H9 (cell line): ENCODE measurements at regions not wholly inside any gene's neighbourhood (a gene's known extent, or its start where the extent isn't known, plus 50 kb on each side); places are given as distances from the start of the nearest gene placed in this dataset.

Experiments used
- DNase-seq: peaks from one replicate; pipeline ENCODE4 v3.0.0-alpha.2; 2017
- H2AFZ ChIP-seq: one replicate; pipeline ENCODE4 v1.6.1; 2013; ENCODE audit warnings: mild to moderate bottlenecking, low read length, control low read depth, moderate library complexity
- H2AK5ac ChIP-seq: 2 replicates; pipeline ENCODE4 v1.6.1; 2013; ENCODE audit warnings: low read length, control low read depth, mixed read lengths; ENCODE audit not compliant: insufficient read length
- H2BK120ac ChIP-seq: one replicate; pipeline ENCODE4 v1.6.1; 2013; ENCODE audit warnings: low read depth, mild to moderate bottlenecking, low read length, control low read depth, inconsistent platforms; ENCODE audit not compliant: poor library complexity, severe bottlenecking
- H2BK12ac ChIP-seq: 2 replicates; pipeline ENCODE4 v1.6.1; 2013; ENCODE audit warnings: low read length, control low read depth, mixed read lengths, low read depth; ENCODE audit not compliant: insufficient read length
- H2BK15ac ChIP-seq: 2 replicates; pipeline ENCODE4 v1.6.1; 2013; ENCODE audit warnings: low read depth, low read length, control low read depth
- H2BK20ac ChIP-seq: one replicate; pipeline ENCODE4 v1.6.1; 2013; ENCODE audit warnings: low read depth, mild to moderate bottlenecking, low read length, control low read depth, inconsistent platforms; ENCODE audit not compliant: poor library complexity, severe bottlenecking
- H2BK5ac ChIP-seq: 2 replicates; pipeline ENCODE4 v1.6.1; 2013; ENCODE audit warnings: low read length, control low read depth, mixed read lengths; ENCODE audit not compliant: insufficient read length
- H3K14ac ChIP-seq: 2 replicates; pipeline ENCODE4 v1.6.1; 2013; ENCODE audit warnings: low read length, control low read depth; ENCODE audit not compliant: insufficient read depth
- H3K18ac ChIP-seq: 2 replicates; pipeline ENCODE4 v1.6.1; 2013; ENCODE audit warnings: low read depth, mild to moderate bottlenecking, mixed read lengths, low read length, control low read depth; ENCODE audit not compliant: insufficient read length
- H3K23ac ChIP-seq: 2 replicates; pipeline ENCODE4 v1.6.1; 2013; ENCODE audit warnings: low read length, control low read depth, mixed read lengths, low read depth; ENCODE audit not compliant: insufficient read length
- H3K23me2 ChIP-seq: 2 replicates; pipeline ENCODE4 v1.6.1; 2013; ENCODE audit warnings: low read depth, mild to moderate bottlenecking, mixed read lengths, low read length, control low read depth; ENCODE audit not compliant: insufficient read length, poor library complexity, severe bottlenecking
- H3K27ac ChIP-seq: 2 replicates; pipeline ENCODE4 v1.5.1; 2013; ENCODE audit warnings: low read length, control low read depth, mixed read lengths, low read depth; ENCODE audit not compliant: insufficient read length
- H3K27me3 ChIP-seq: 2 replicates; pipeline ENCODE4 v1.6.1; 2013; ENCODE audit warnings: low read length, control low read depth, inconsistent platforms; ENCODE audit not compliant: insufficient read depth
- H3K4ac ChIP-seq: 2 replicates; pipeline ENCODE4 v1.6.1; 2013; ENCODE audit warnings: low read depth, mild to moderate bottlenecking, control low read depth, inconsistent platforms, low read length, moderate library complexity
- H3K4me1 ChIP-seq: 2 replicates; pipeline ENCODE4 v1.6.1; 2013; ENCODE audit warnings: low read length, control low read depth, inconsistent platforms; ENCODE audit not compliant: insufficient read depth
- H3K4me2 ChIP-seq: 2 replicates; pipeline ENCODE4 v1.6.1; 2013; ENCODE audit warnings: low read length, control low read depth, mixed read lengths; ENCODE audit not compliant: insufficient read length, insufficient read depth
- H3K56ac ChIP-seq: 2 replicates; pipeline ENCODE4 v1.6.1; 2013; ENCODE audit warnings: low read depth, mild to moderate bottlenecking, mixed read lengths, low read length, control low read depth; ENCODE audit not compliant: insufficient read length
- H3K79me1 ChIP-seq: 2 replicates; pipeline ENCODE4 v1.6.1; 2013; ENCODE audit warnings: low read depth, mild to moderate bottlenecking, moderate library complexity, low read length, control low read depth, inconsistent platforms; ENCODE audit not compliant: insufficient read depth, poor library complexity, severe bottlenecking
- H3K79me2 ChIP-seq: 2 replicates; pipeline ENCODE4 v1.6.1; 2013; ENCODE audit warnings: low read length, control low read depth, inconsistent platforms; ENCODE audit not compliant: insufficient read depth
- H3K9ac ChIP-seq: 2 replicates; pipeline ENCODE4 v1.6.1; 2013; ENCODE audit warnings: low read length, control low read depth, mixed read lengths; ENCODE audit not compliant: insufficient read length; ENCODE audit errors: extremely low read depth
- H3K9me3 ChIP-seq: one replicate; pipeline ENCODE4 v1.6.1; 2013; ENCODE audit warnings: low read depth, low read length, inconsistent platforms; ENCODE audit not compliant: control insufficient read depth
- H3T11ph ChIP-seq: one replicate; pipeline ENCODE4 v1.6.1; 2013; ENCODE audit warnings: mild to moderate bottlenecking, low read length, control low read depth, inconsistent platforms
- H4K20me1 ChIP-seq: one replicate; pipeline ENCODE4 v1.6.1; 2013; ENCODE audit not compliant: control insufficient read depth, insufficient read length, insufficient read depth
- H4K5ac ChIP-seq: 2 replicates; pipeline ENCODE4 v1.6.1; 2013; ENCODE audit warnings: low read depth, mild to moderate bottlenecking, mixed read lengths, low read length, control low read depth; ENCODE audit not compliant: insufficient read length
- H4K8ac ChIP-seq: replicated peaks from 2 replicates; pipeline ENCODE4 v1.6.1; 2013; ENCODE audit warnings: low read length, control low read depth, mixed read lengths, low read depth; ENCODE audit not compliant: insufficient read length
- H4K91ac ChIP-seq: 2 replicates; pipeline ENCODE4 v1.6.1; 2013; ENCODE audit warnings: low read depth, mild to moderate bottlenecking, moderate library complexity, mixed read lengths, low read length, control low read depth; ENCODE audit not compliant: insufficient read length
- H3K27ac Mint-ChIP-seq, 3 experiments: 2 replicates in 2 of 3; 3 replicates in 1 of 3; pipeline ENCODE4 v1.8.0; 2020 to 2021; ENCODE audit warnings: mixed read lengths in 3 of 3, mild to moderate bottlenecking in 1 of 3, moderate library complexity in 1 of 3
- H3K27me3 Mint-ChIP-seq: 2 replicates; pipeline ENCODE4 v1.8.0; 2021; ENCODE audit warnings: low read depth, mild to moderate bottlenecking, moderate library complexity, mixed read lengths
- H3K36me3 Mint-ChIP-seq, 3 experiments: 2 replicates in 2 of 3; 3 replicates in 1 of 3; pipeline ENCODE4 v1.8.0; 2020 to 2021; ENCODE audit warnings: low read depth in 3 of 3, mixed read lengths in 3 of 3; ENCODE audit not compliant: insufficient read depth in 1 of 3
- H3K4me1 Mint-ChIP-seq, 2 experiments: 2 replicates each; pipeline ENCODE4 v1.8.0; 2020; ENCODE audit warnings: mixed read lengths in 2 of 2
- H3K4me3 Mint-ChIP-seq, 2 experiments: 2 replicates in 1 of 2; 3 replicates in 1 of 2; pipeline ENCODE4 v1.8.0; 2020 to 2021; ENCODE audit warnings: mild to moderate bottlenecking in 2 of 2, mixed read lengths in 2 of 2, moderate library complexity in 1 of 2
- H3K9me3 Mint-ChIP-seq, 2 experiments: 2 replicates in 1 of 2; 3 replicates in 1 of 2; pipeline ENCODE4 v1.8.0; 2020; ENCODE audit warnings: mild to moderate bottlenecking in 2 of 2, mixed read lengths in 2 of 2, moderate library complexity in 1 of 2
- WGBS: extraction: QIAGEN DNeasy Blood & Tissue Kit; methylation state at CpG from one replicate; pipeline ENCODE4 v1.1.7; 2013; ENCODE audit warnings: missing lambda C conversion rate, low lambda C conversion rate, mixed read lengths; ENCODE audit not compliant: insufficient read length; ENCODE audit errors: extremely low coverage; 5-methylcytosine and 5-hydroxymethylcytosine counted together
- TF ChIP-seq, protein P1 (sequence below): fragments of 200-600 bp; sonication (generic); conservative IDR thresholded peaks from 3 replicates; pipeline ENCODE4 v1.8.0; 2021; ENCODE audit warnings: antibody characterized with exemption, mild to moderate bottlenecking

- Histone ChIP-seq H3K4me1 (no peaks in the 10 kb centered on the region), H4K20me1 (no peaks in the 10 kb centered on the region), H3K79me2 (no peaks in the 10 kb centered on the region), H2BK20ac (no peak overlapping the region), H2BK12ac (no peak overlapping the region), H3K79me1 (no peaks in the 10 kb centered on the region), H2BK5ac (no peak overlapping the region), H2BK120ac (no peak overlapping the region), H4K8ac (no peak overlapping the region), H3K23me2 (no peaks in the 10 kb centered on the region), H3K23ac (no peak overlapping the region), H3K18ac (no peak overlapping the region), H3K9ac (no peak overlapping the region), H2BK15ac (no peak overlapping the region), H4K5ac (no peak overlapping the region), H4K91ac (no peak overlapping the region), H3K4ac (no peak overlapping the region), H3K27me3 (no peaks in the 10 kb centered on the region), H3K56ac (no peak overlapping the region), H3T11ph (no peak overlapping the region), H3K14ac (no peak overlapping the region), H3K9me3 (no peaks in the 10 kb centered on the region), H2AK5ac (no peak overlapping the region), H3K4me2 (no peak overlapping the region), H2AFZ (no peak overlapping the region), H3K27ac (no peak overlapping the region)
- no CpG with 5 or more reads among the region's 1 CpG for WGBS
- Mint-ChIP-seq H3K27ac (no peak overlapping the region), H3K4me3 (no peak overlapping the region), H3K36me3 (peaks cover 15 to 26% (median 20%) of the 10 kb centered on the region in 3 experiments; a peak in 6 of 7 replicates), H3K4me1 (peaks cover 7 to 8% of the 10 kb centered on the region in 2 experiments), H3K9me3 (peaks cover 9 to 16% of the 10 kb centered on the region in 2 experiments), H3K27me3 (no peaks in the 10 kb centered on the region)
- DNase-seq, result no peak
- TF ChIP-seq, protein P1, sequence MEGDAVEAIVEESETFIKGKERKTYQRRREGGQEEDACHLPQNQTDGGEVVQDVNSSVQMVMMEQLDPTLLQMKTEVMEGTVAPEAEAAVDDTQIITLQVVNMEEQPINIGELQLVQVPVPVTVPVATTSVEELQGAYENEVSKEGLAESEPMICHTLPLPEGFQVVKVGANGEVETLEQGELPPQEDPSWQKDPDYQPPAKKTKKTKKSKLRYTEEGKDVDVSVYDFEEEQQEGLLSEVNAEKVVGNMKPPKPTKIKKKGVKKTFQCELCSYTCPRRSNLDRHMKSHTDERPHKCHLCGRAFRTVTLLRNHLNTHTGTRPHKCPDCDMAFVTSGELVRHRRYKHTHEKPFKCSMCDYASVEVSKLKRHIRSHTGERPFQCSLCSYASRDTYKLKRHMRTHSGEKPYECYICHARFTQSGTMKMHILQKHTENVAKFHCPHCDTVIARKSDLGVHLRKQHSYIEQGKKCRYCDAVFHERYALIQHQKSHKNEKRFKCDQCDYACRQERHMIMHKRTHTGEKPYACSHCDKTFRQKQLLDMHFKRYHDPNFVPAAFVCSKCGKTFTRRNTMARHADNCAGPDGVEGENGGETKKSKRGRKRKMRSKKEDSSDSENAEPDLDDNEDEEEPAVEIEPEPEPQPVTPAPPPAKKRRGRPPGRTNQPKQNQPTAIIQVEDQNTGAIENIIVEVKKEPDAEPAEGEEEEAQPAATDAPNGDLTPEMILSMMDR, result no peak
Observed at GRCh38 chr4:125421547-125421946, 106.8 kb downstream of the FAT4 start.
